ENCODE measurements at regions not wholly inside any gene's neighbourhood (a gene's known extent, or its start where the extent isn't known, plus 50 kb on each side); places are given as distances from the start of the nearest gene placed in this dataset.

GRCh38 chr14:42856106-42856505 lies 1249.4 kb downstream of the LRFN5 start:
- TF ChIP-seq FOS (IDR thresholded peaks at IDR 0.05; ENCODE audit: borderline replicate concordance, insufficient read depth, low read length) (no peak), POLR2AphosphoS5 (IDR thresholded peaks at IDR 0.05; ENCODE audit: insufficient read depth, low read depth, low read length) (no peak), CTCF (IDR thresholded peaks at IDR 0.05; ENCODE audit: extremely low read depth in 1 of 2, insufficient read depth in 1 of 2, low read depth in 1 of 2, low read length in 2 of 2) (no peak), MAX (IDR thresholded peaks at IDR 0.05; ENCODE audit: insufficient read depth, insufficient read length) (no peak), MYC (IDR thresholded peaks at IDR 0.05; ENCODE audit: low read depth, low read length) (no peak)

All from endothelial cell of umbilical vein (primary cell).